Hematopoietic multipotent progenitor cell treated with erythropoietin and hydrocortisone succinate and interleukin-3 and kit ligand, for 8 days (in vitro differentiated cells): ENCODE measurements at regions not wholly inside any gene's neighbourhood (a gene's known extent, or its start where the extent isn't known, plus 50 kb on each side); places are given as distances from the start of the nearest gene placed in this dataset.
"Not testable (repeated sequence)": the region's sequence is repeated elsewhere in the genome, so short reads cannot be mapped to it uniquely, and the experiment has no call there.

Experiments used
- DNase-seq: peaks from one replicate; pipeline ENCODE4 v3.0.0-alpha.2; 2015

GRCh38 chr3:72627271-72627670 is 221.0 kb downstream of the SHQ1 start:
- DNase-seq, result no peak

- no peak for DNase-seq
These were observed 222.5 kb downstream of the SHQ1 start for GRCh38 chr3:72625602-72626337.

GRCh38 chr3:72624656-72625055 is 223.6 kb downstream of the SHQ1 start:
- no peak for DNase-seq

GRCh38 chr3:72618739-72619138 is 229.5 kb downstream of the SHQ1 start:
- DNase-seq, result peak; percentile 26

- DNase-seq, result no peak
These were observed 230.7 kb downstream of the SHQ1 start for GRCh38 chr3:72617424-72618024.

- no peak for DNase-seq
These were observed 232.5 kb downstream of the SHQ1 start for GRCh38 chr3:72615776-72616175.

- DNase-seq, result no peak
These were observed 233.1 kb downstream of the SHQ1 start for GRCh38 chr3:72615182-72615581.

- DNase-seq, result peak; percentile 26
These were observed 233.7 kb downstream of the SHQ1 start for GRCh38 chr3:72614394-72615074.

- no peak for DNase-seq
These were observed 234.4 kb downstream of the SHQ1 start for GRCh38 chr3:72613871-72614270.

GRCh38 chr3:72609114-72609513 is 239.1 kb downstream of the SHQ1 start:
- DNase-seq, result not testable (repeated sequence)

- DNase-seq, result no peak
These were observed 242.0 kb downstream of the SHQ1 start for GRCh38 chr3:72606005-72606800.

- DNase-seq, result no peak
These were observed 243.9 kb downstream of the SHQ1 start for GRCh38 chr3:72604328-72604727.

- no peak for DNase-seq
These were observed 246.1 kb downstream of the SHQ1 start for GRCh38 chr3:72601983-72602750.

GRCh38 chr3:72601060-72601459 is 247.2 kb downstream of the SHQ1 start:
- no peak for DNase-seq

- no peak for DNase-seq
These were observed 250.5 kb downstream of the SHQ1 start for GRCh38 chr3:72597756-72598195.

- no peak for DNase-seq
These were observed 251.2 kb downstream of the SHQ1 start for GRCh38 chr3:72597043-72597442.

GRCh38 chr3:72595927-72596610 is 252.2 kb downstream of the SHQ1 start:
- no peak for DNase-seq

GRCh38 chr3:72595376-72595775 is 252.9 kb downstream of the SHQ1 start:
- peak; percentile 74 for DNase-seq

GRCh38 chr3:72594615-72595215 is 253.5 kb downstream of the SHQ1 start:
- no peak for DNase-seq

- no peak for DNase-seq
These were observed 254.3 kb downstream of the SHQ1 start for GRCh38 chr3:72593881-72594397.
